GM23248 (cell line): ENCODE measurements at regions not wholly inside any gene's neighbourhood (a gene's known extent, or its start where the extent isn't known, plus 50 kb on each side); places are given as distances from the start of the nearest gene placed in this dataset.

ENCODE experiments used
- DNase-seq: peaks from one replicate; pipeline ENCODE4 v3.0.0-alpha.2; 2015
- H2AFZ ChIP-seq: fragments of 200-600 bp; sonication (generic); 2 replicates; pipeline ENCODE4 v1.6.1; 2016; ENCODE audit warnings: antibody characterized with exemption
- H3F3A ChIP-seq: fragments of 200-600 bp; sonication (generic); 2 replicates; pipeline ENCODE4 v1.6.1; 2016; ENCODE audit warnings: mild to moderate bottlenecking, antibody characterized with exemption, mixed run types; ENCODE audit not compliant: insufficient read depth
- H3K27ac ChIP-seq: fragments of 200-600 bp; sonication (generic); 2 replicates; pipeline ENCODE4 v1.5.1; 2016; ENCODE audit warnings: mild to moderate bottlenecking
- H3K27me3 ChIP-seq: fragments of 200-600 bp; sonication (generic); replicated peaks from 2 replicates; pipeline ENCODE4 v1.6.1; 2016; ENCODE audit warnings: mild to moderate bottlenecking; ENCODE audit not compliant: insufficient read depth
- H3K36me3 ChIP-seq: fragments of 200-600 bp; sonication (generic); 2 replicates; pipeline ENCODE4 v1.6.1; 2016; ENCODE audit warnings: low read depth, mild to moderate bottlenecking
- H3K4me1 ChIP-seq: fragments of 200-600 bp; sonication (generic); 2 replicates; pipeline ENCODE4 v1.6.1; 2016; ENCODE audit warnings: mild to moderate bottlenecking; ENCODE audit not compliant: insufficient read depth
- H3K4me2 ChIP-seq: fragments of 200-600 bp; sonication (generic); one replicate; pipeline ENCODE4 v1.6.1; 2016; ENCODE audit warnings: mild to moderate bottlenecking; ENCODE audit not compliant: unreplicated experiment
- H3K4me3 ChIP-seq: fragments of 200-600 bp; sonication (generic); 2 replicates; pipeline ENCODE4 v1.5.1; 2016; ENCODE audit warnings: mild to moderate bottlenecking
- H3K79me2 ChIP-seq: fragments of 200-600 bp; sonication (generic); 2 replicates; pipeline ENCODE4 v1.6.1; 2016; ENCODE audit warnings: mild to moderate bottlenecking; ENCODE audit not compliant: insufficient read depth
- H3K9ac ChIP-seq: fragments of 200-600 bp; sonication (generic); 2 replicates; pipeline ENCODE4 v1.6.1; 2016; ENCODE audit warnings: mild to moderate bottlenecking
- H3K9me2 ChIP-seq: fragments of 200-600 bp; sonication (generic); 2 replicates; pipeline ENCODE4 v1.6.1; 2016; ENCODE audit warnings: mixed run types, mild to moderate bottlenecking, moderate library complexity; ENCODE audit not compliant: insufficient read depth
- H3K9me3 ChIP-seq: fragments of 200-600 bp; sonication (generic); one replicate; pipeline ENCODE4 v1.6.1; 2017; ENCODE audit warnings: low read depth
- H4K20me1 ChIP-seq: fragments of 200-600 bp; sonication (generic); 2 replicates; pipeline ENCODE4 v1.6.0; 2016; ENCODE audit not compliant: insufficient read depth
- EZH2 ChIP-seq: fragments of 200-600 bp; sonication (generic); IDR thresholded peaks from 2 replicates; pipeline ENCODE4 v1.6.1; 2018; ENCODE audit warnings: antibody characterized with exemption, mild to moderate bottlenecking; ENCODE audit not compliant: insufficient read depth, poor library complexity, severe bottlenecking
- EZH2phosphoT487 ChIP-seq: fragments of 200-600 bp; sonication (generic); IDR thresholded peaks from 2 replicates; pipeline ENCODE4 v1.6.1; 2018; ENCODE audit warnings: antibody characterized with exemption, moderate library complexity, mild to moderate bottlenecking, low read depth; ENCODE audit not compliant: insufficient read depth
- WGBS, 2 experiments: methylation state at CpG; one replicate each; pipeline ENCODE4 v1.1.6; 2015 to 2017; ENCODE audit warnings: low lambda C conversion rate in 2 of 2, low coverage in 1 of 2; ENCODE audit errors: missing lambda C conversion rate in 2 of 2; 5-methylcytosine and 5-hydroxymethylcytosine counted together
- in situ Hi-C: fragments of 300-500 bp; cut with MboI; formaldehyde crosslinking; loops from 2 replicates; pipeline ENCODE4 v1.15.0; 2020

GRCh38 chr2:123738643-123739042 lies 286.4 kb upstream of the CNTNAP5 start:
- in situ Hi-C loops = no loop called here
- Histone ChIP-seq H3K4me2 (no peak overlapping the region), H2AFZ (no peak overlapping the region), H3F3A (no peaks in the 10 kb centered on the region), H3K79me2 (no peaks in the 10 kb centered on the region), H3K9ac (no peak overlapping the region), H3K27ac (no peak overlapping the region), H3K4me1 (no peaks in the 10 kb centered on the region), H3K9me3 (peaks cover 5% of the 10 kb centered on the region), H4K20me1 (no peaks in the 10 kb centered on the region), H3K36me3 (no peaks in the 10 kb centered on the region), H3K4me3 (no peak overlapping the region), H3K27me3 (no peaks in the 10 kb centered on the region), H3K9me2 (no peaks in the 10 kb centered on the region)
- DNase-seq = no peak
- 6 to 7% methylated on average over 1 of the region's 1 CpG for WGBS, 2 experiments
- no peak for TF ChIP-seq EZH2phosphoT487
- no peak for TF ChIP-seq EZH2

- Histone ChIP-seq H3K36me3 (no peaks in the 10 kb centered on the region), H2AFZ (no peak overlapping the region), H3K4me1 (no peaks in the 10 kb centered on the region), H3K9me2 (no peaks in the 10 kb centered on the region), H3K9me3 (no peaks in the 10 kb centered on the region), H3K4me3 (no peak overlapping the region), H3K27ac (no peak overlapping the region), H3F3A (no peaks in the 10 kb centered on the region), H3K27me3 (no peaks in the 10 kb centered on the region), H4K20me1 (no peaks in the 10 kb centered on the region), H3K9ac (no peak overlapping the region), H3K79me2 (no peaks in the 10 kb centered on the region), H3K4me2 (no peak overlapping the region)
- no peak for DNase-seq
- in situ Hi-C loops = no loop called here
- WGBS, 2 experiments = 5 to 15% methylated on average over 1 of the region's 1 CpG
- no peak for TF ChIP-seq EZH2
- TF ChIP-seq EZH2phosphoT487 = no peak
Observed at GRCh38 chr2:123746006-123746405, 279.1 kb upstream of the CNTNAP5 start.

GRCh38 chr2:123747326-123747725 lies 277.8 kb upstream of the CNTNAP5 start:
- Histone ChIP-seq H3K4me1 (no peaks in the 10 kb centered on the region), H3K9ac (no peak overlapping the region), H3K9me2 (no peaks in the 10 kb centered on the region), H4K20me1 (no peaks in the 10 kb centered on the region), H3K36me3 (no peaks in the 10 kb centered on the region), H2AFZ (no peak overlapping the region), H3K27ac (no peak overlapping the region), H3F3A (no peaks in the 10 kb centered on the region), H3K27me3 (no peaks in the 10 kb centered on the region), H3K79me2 (no peaks in the 10 kb centered on the region), H3K4me3 (no peak overlapping the region), H3K9me3 (no peaks in the 10 kb centered on the region), H3K4me2 (no peak overlapping the region)
- WGBS, 2 experiments = 18 to 24% methylated on average over 2 of the region's 2 CpGs
- in situ Hi-C loops = no loop called here
- no peak for TF ChIP-seq EZH2phosphoT487
- no peak for TF ChIP-seq EZH2
- DNase-seq = no peak

GRCh38 chr2:123762221-123762620 lies 262.9 kb upstream of the CNTNAP5 start:
- no peaks in the 10 kb centered on the region for H3K4me1 ChIP-seq
- in situ Hi-C loops = no loop called here
- no peaks in the 10 kb centered on the region for H3K79me2 ChIP-seq
- no peaks in the 10 kb centered on the region for H4K20me1 ChIP-seq
- H3K9me3 ChIP-seq = no peaks in the 10 kb centered on the region
- no peak overlapping the region for H3K4me3 ChIP-seq
- no peak for DNase-seq
- no peak overlapping the region for H3K27ac ChIP-seq
- no peak overlapping the region for H2AFZ ChIP-seq
- no peak for TF ChIP-seq EZH2phosphoT487
- TF ChIP-seq EZH2 = no peak
- no peaks in the 10 kb centered on the region for H3K27me3 ChIP-seq
- no peaks in the 10 kb centered on the region for H3F3A ChIP-seq
- H3K4me2 ChIP-seq = no peak overlapping the region
- H3K36me3 ChIP-seq = no peaks in the 10 kb centered on the region
- H3K9me2 ChIP-seq = no peaks in the 10 kb centered on the region
- no peak overlapping the region for H3K9ac ChIP-seq
- 33 to 42% methylated on average over 6 of the region's 6 CpGs for WGBS, 2 experiments

GRCh38 chr2:123768233-123768632 lies 256.9 kb upstream of the CNTNAP5 start:
- Histone ChIP-seq H3K9me2 (no peaks in the 10 kb centered on the region), H3K79me2 (no peaks in the 10 kb centered on the region), H3K4me3 (no peak overlapping the region), H3K27me3 (no peaks in the 10 kb centered on the region), H3K9me3 (no peaks in the 10 kb centered on the region), H3K9ac (no peak overlapping the region), H3K4me2 (no peak overlapping the region), H3K27ac (no peak overlapping the region), H4K20me1 (no peaks in the 10 kb centered on the region), H3K4me1 (no peaks in the 10 kb centered on the region), H2AFZ (no peak overlapping the region), H3F3A (no peaks in the 10 kb centered on the region), H3K36me3 (no peaks in the 10 kb centered on the region)
- TF ChIP-seq EZH2 (no peak), EZH2phosphoT487 (no peak)
- in situ Hi-C loops = no loop called here
- DNase-seq = no peak
- 16 to 64% methylated on average over 2 of the region's 2 CpGs for WGBS, 2 experiments
